ENCODE measurements at regions not wholly inside any gene's neighbourhood (a gene's known extent, or its start where the extent isn't known, plus 50 kb on each side); places are given as distances from the start of the nearest gene placed in this dataset.

- DNase-seq, result no peak
Observed at GRCh38 chrX:69362354-69362753, 141.8 kb upstream of the NALF2 start.

DNA sequence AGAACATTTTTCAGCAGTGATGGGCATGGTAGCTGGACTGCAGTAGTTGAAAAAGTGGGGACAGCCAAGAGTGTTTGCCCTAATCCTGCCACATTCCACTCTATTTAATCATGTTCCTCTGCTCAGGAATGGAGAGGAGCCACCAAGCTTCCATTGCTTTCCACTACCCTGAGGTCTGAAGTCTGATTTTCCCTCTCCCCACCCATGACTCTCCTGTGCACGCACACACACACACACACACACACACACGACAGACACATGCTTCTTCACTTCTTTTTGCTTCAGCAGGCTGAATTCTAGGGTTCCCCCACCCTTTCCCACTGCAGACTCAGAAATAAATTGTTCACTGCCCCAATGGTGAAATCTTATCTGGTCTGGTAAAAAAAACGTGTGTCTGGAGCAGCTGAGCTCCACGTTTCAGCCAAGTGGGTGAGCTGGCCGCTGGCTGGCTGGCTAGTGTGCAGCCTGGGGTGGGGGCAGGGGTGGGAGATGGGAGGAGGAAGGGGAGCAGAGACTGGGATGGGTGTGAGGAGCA is 142.7 kb upstream of the NALF2 start:
- no peak for DNase-seq

GRCh38 chrX:69357317-69357716 is 146.8 kb upstream of the NALF2 start:
- DNase-seq, result no peak

DNA sequence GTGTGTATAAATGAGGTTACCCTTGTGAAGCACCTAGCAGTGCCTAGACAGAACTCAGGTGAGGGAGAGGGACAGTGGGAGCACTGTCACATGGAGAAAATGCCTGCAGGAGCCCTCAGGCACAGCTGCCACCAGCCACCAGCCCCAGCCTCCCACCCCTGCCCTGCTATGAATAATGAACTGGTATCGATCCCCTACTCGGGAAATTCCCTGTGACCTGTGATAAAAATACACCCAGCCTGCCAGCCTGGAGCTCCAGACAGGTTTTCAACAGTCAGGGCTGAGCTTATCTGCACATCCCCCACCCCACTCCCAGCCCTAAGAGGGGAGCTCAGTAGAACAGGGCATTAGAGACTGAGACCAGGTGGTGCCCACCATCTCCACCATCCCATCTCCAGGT is 159.6 kb upstream of the PJA1 start:
- DNase-seq, result no peak

DNA sequence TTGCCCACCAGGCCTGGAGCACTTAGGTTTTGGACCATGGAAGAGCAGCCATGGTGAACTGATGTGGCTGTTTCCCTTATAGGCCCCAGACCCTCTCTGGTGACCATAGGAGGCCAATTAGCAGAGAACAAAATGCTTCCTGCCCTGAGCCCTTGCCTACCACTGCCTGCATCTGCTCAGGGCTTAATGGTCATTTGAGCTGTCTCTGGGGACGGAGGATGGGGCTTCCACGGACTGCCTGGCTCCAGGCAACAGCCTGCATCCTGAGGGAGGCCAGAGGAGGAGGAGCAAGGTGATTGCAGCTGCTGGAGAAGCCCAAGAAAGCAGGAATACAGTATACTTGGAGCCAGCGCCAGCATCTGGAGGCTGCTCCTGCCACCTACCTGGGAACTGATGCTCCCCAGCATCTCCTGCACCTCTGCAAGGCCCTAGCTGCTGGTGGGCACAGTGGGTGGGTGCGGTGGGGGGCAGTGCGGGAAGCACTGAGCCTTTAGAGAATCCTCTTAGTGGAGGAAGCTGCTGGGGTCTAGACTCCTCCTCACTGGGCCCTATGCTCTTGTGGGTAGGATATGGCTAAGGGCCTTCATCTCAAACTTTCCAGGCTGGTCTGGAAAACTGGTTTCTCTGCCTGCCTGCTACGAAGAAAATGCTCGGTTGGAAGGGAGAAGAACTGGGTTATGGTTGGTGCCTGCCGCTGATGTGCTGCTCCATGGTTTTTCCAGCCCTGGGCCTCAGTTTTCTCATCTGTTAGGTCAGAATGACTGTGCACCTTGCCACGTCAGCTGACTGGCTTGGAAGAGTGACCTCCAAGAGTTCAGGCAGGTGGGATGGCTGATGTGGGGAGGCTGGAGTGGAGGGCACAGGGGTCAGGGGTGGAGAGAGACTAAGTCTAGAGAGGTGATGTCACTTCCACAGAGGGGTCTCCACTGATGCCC is 158.8 kb upstream of the PJA1 start:
- no peak for DNase-seq

GRCh38 chrX:69321789-69322188 is 156.5 kb upstream of the PJA1 start:
- DNase-seq, result no peak

DNA sequence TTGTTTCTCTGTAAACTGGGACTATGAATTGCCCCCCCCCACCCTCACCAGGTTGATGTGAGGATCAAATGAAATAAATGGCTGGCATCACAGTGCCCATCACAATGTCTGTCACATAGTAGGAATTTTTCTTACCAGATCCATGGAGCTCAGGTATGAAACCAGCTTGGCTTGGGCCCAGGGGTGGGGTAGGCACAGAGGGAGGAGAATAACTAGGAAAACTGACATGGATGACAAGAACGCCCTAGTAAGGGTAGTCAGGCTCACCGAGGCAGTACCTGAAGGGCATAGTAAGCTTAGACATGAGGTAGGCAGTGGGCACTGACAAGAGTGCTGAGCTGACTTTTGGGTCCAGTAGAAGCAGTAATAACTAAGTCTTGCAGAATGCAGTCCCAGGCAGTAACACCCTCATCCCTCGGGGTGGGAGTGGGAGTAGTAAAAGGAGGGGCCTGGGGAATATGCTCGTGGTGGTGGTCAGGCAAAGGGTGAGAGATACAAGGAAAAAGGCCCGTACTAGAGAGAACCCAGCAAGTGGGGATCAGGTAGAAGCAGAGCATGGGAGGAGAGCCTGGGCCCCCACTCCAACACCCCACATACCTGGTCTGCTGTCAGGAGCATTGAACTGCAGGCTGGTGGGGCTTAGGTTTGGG is 155.9 kb upstream of the PJA1 start:
- no peak for DNase-seq

- no peak for DNase-seq
Observed at GRCh38 chrX:69320116-69320515, 154.9 kb upstream of the PJA1 start.

GRCh38 chrX:69319376-69319775 is 154.1 kb upstream of the PJA1 start:
- DNase-seq, result no peak

GRCh38 chrX:69318651-69319340 is 153.5 kb upstream of the PJA1 start:
- DNase-seq, result no peak

DNA sequence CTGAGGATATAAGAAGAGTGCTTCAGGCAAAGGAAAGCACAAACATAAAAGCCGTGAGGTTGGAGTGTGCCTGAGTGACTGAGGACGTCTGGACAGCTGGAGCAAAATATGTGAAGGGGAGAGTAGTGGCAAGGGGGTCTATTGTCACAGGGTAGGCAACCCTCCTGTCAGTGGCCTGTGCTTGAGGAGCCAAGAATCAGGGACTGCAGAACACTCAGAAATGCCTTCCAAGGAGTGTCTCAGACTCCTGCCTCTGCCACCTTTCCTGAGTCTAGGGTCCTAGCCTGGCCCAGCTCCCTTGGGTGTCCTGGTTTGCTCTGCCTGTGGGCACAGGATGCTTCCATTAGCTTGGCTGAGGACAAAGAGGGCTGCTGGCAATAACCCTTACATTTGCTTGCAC is 152.5 kb upstream of the PJA1 start:
- DNase-seq, result no peak

- DNase-seq, result peak in 1 of 2 experiments; percentile 12
Observed at GRCh38 chrX:69314436-69315348, 149.4 kb upstream of the PJA1 start.

DNA sequence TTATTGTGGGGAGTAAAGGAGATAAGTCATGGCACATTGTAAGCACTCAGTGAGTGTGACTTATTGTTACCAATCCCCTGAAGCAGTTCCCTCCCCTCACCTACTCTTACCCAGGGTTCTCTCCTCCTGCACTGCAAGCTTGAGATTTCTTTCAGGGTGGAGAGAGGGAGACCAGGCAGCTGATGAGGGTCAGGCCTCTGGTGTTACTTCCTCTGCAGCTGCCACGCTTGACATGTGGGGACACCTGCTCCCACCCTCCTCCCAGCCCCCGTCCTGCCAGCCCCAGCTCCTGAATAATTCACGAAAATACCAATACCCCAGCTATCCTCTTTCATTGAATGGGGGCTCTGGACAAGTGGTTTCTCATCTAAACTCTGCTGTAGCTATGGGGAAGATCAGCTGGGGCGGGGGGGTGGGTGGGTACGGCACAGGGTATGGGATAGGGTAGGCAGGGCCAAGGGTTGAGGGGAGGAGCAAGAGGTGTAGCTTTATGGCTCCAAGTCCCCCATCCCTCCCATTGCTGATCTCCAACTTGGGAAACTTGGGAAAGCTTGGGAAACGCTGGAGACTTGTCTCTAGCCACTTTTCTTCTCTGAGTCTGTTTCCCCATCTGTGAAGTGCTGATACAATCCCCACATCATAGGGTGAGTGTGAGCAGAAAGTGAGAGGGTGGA is 148.5 kb upstream of the PJA1 start:
- no peak for DNase-seq

DNA sequence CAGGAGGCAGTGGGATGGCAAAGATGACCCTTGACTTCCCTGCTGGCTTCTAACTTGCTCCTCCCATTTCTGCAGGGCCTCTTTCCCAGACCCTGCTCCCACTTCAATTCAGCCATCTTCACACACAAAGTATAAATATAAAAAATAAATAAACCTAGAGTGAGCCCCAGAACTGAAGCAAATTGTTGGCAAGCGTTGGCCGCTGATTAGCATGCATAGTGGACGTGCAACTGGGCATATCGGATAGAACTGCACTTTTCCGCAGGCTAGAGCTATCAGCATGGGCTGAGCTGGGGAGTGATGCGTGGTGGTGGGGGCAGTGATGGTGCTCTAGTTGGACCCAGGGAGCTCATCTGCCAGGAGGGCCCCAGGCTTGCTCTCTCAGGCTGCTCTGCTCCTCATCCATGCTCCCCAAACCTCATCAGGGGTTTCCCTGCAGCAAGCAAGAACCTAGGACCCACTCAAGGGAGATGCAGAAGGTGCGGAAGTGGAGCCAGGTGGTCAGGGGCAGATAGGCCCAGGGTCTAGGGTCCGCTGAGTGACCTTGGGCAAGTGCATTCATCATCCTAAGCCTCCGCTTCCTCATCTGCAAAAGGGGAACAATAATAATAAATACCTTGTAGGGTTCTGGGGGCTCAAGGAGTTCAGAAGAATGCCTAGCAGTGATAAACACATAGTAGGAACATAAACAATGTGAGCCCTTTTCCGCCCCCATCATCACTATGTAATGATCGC is 146.8 kb upstream of the PJA1 start:
- DNase-seq, result no peak

GRCh38 chrX:69309074-69309792 is 144.0 kb upstream of the PJA1 start:
- no peak for DNase-seq

- no peak for DNase-seq
Observed at GRCh38 chrX:69307756-69308155, 142.5 kb upstream of the PJA1 start.

DNA sequence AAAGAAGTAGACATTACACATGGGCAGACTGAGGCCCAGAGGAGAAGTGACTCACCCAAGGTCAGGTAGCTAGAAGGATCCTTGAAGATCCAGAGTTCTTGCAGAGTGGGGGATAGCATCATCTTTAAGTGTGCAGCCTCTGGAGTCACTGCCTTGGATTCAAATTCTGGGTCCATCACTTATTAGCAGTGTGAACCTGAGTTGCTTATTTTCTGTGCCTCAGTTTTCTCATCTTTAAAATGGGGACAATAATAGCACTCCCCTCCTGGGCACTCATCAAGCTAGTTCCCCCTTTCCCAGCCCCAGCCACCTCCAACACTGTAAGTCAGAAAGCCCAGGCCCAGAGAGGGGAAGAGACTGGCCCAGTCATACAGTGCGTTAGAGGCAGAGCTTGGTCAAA is 141.8 kb upstream of the PJA1 start:
- DNase-seq, result no peak

DNA sequence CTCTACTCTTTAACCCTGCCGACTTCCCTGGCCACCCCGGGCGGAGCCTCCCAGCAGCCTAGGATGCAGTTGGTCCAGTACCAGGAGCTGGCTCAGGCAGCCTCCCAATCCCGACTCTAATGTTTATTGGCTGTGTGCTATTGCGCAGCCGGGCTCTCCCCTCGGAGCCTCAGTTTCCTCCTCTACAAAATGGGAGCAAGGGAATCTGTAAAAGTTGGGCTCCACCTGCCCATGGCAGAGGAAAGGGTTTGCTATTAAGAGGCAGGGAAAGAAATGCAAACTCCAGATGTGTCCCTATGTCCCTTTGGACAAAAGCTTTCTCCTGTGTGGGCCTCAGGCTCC is 140.8 kb upstream of the PJA1 start:
- DNase-seq, result no peak

DNA sequence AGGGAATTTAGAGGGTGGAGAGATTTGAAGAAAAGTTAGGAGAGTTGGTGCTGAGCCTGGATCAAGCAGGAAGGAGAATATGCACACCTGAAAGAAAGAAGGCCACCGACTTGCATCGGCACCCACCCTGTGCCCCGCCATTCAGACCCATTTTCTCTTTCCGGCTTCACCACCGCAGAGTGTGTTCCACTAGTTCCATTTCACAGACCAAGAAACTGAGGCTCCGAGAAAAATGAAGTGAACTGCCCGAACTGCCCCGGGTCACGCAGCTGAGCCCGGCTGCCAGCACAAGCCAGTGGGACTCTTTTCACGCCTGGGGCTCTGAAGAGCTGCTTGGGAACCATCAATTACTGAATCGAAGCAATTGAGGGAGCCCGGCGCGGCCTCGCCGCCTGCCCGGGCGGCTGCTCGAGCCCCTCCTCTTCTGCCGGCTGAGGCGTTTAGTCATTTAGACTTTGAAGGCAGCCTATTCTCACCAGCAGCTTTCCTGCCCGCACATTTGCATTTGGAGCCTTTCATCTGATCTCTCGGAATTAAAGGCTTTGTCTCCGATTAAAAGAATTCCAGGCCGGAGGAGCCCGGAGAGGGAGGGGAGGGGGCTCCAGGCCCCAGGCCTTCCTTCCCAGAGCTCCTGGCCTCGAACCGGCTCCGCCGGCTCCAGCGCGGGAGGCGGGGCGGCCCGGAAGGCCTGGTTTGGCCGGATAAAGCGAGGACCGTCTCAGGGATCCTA is 140.2 kb upstream of the PJA1 start:
- no peak for DNase-seq

- no peak for DNase-seq
Observed at GRCh38 chrX:69303231-69303630, 138.0 kb upstream of the PJA1 start.
